ENCODE measurements at regions not wholly inside any gene's neighbourhood (a gene's known extent, or its start where the extent isn't known, plus 50 kb on each side); places are given as distances from the start of the nearest gene placed in this dataset.

GRCh38 chr2:126803434-126803775 is 95.3 kb upstream of the TEX51 start:
- TF ChIP-seq SIN3A (IDR thresholded peaks at IDR 0.05; ENCODE audit: low read depth) (no peak), CTCF (IDR thresholded peaks at IDR 0.05 in 2 of 3, conservative IDR thresholded peaks at IDR 0.05 in 1 of 3; ENCODE audit: borderline replicate concordance in 1 of 3, insufficient read depth in 1 of 3, low read depth in 2 of 3, low read length in 2 of 3) (no peak), MAX (IDR thresholded peaks at IDR 0.05) (no peak), EZH2 (IDR thresholded peaks at IDR 0.05) (no peak), POLR2A (IDR thresholded peaks at IDR 0.05; ENCODE audit: borderline replicate concordance, extremely low read depth, insufficient read depth, insufficient read length) (no peak), REST (IDR thresholded peaks at IDR 0.05; ENCODE audit: low read depth) (no peak), EZH2phosphoT487 (IDR thresholded peaks at IDR 0.05; ENCODE audit: borderline replicate concordance) (no peak), POLR2AphosphoS5 (IDR thresholded peaks at IDR 0.05; ENCODE audit: low read depth, low read length) (no peak), TCF7L2 (IDR thresholded peaks at IDR 0.05; ENCODE audit: borderline replicate concordance, extremely low read depth, insufficient read depth, insufficient read length) (no peak), JUND (IDR thresholded peaks at IDR 0.05) (no peak), FOSL1 (IDR thresholded peaks at IDR 0.05; ENCODE audit: low read depth) (no peak)
